ENCODE measurements at regions not wholly inside any gene's neighbourhood (a gene's known extent, or its start where the extent isn't known, plus 50 kb on each side); places are given as distances from the start of the nearest gene placed in this dataset.

- no peak for DNase-seq
Measured at GRCh38 chr1:50292276-50292675, 131.0 kb downstream of the DMRTA2 start.

- DNase-seq = no peak
Measured at GRCh38 chr1:50289495-50289894, 133.7 kb downstream of the DMRTA2 start.

GRCh38 chr1:50285994-50286393, 137.2 kb downstream of the DMRTA2 start:
- DNase-seq = no peak

- DNase-seq = no peak
Measured at GRCh38 chr1:50279622-50280330, 143.5 kb downstream of the DMRTA2 start.

GRCh38 chr1:50278961-50279360, 144.3 kb downstream of the DMRTA2 start:
- DNase-seq = no peak

GRCh38 chr1:50278410-50278809, 144.8 kb downstream of the DMRTA2 start:
- DNase-seq = no peak

- peak; percentile 64 for DNase-seq
Measured at GRCh38 chr1:50275566-50275965, 147.7 kb downstream of the DMRTA2 start.

- DNase-seq = no peak
Measured at GRCh38 chr1:50272912-50273311, 150.3 kb downstream of the DMRTA2 start.

- DNase-seq = peak; percentile 56
Measured at GRCh38 chr1:50271968-50272578, 151.2 kb downstream of the DMRTA2 start.

GRCh38 chr1:50271337-50271736, 151.9 kb downstream of the DMRTA2 start:
- DNase-seq = peak; percentile 24

GRCh38 chr1:50270926-50271325, 152.3 kb downstream of the DMRTA2 start:
- DNase-seq = no peak

- DNase-seq = no peak
Measured at GRCh38 chr1:50268049-50268448, 155.2 kb downstream of the DMRTA2 start.

- DNase-seq = no peak
Measured at GRCh38 chr1:50266509-50266908, 156.7 kb downstream of the DMRTA2 start.

- no peak for DNase-seq
Measured at GRCh38 chr1:50265790-50266314, 157.1 kb downstream of the ELAVL4 start.

- no peak for DNase-seq
Measured at GRCh38 chr1:50264590-50264989, 155.9 kb downstream of the ELAVL4 start.

- no peak for DNase-seq
Measured at GRCh38 chr1:50262436-50262835, 153.7 kb downstream of the ELAVL4 start.

GRCh38 chr1:50261951-50262350, 153.2 kb downstream of the ELAVL4 start:
- no peak for DNase-seq

- DNase-seq = no peak
Measured at GRCh38 chr1:50257940-50258685, 149.4 kb downstream of the ELAVL4 start.

- no peak for DNase-seq
Measured at GRCh38 chr1:50257029-50257428, 148.3 kb downstream of the ELAVL4 start.

Data from NCI-H146 (cell line).